Activated T-cell treated with anti-CD3 and anti-CD28 coated beads, Interleukin-2, amount 50 U/mL, for 72 hours (primary cell): ENCODE measurements at regions not wholly inside any gene's neighbourhood (a gene's known extent, or its start where the extent isn't known, plus 50 kb on each side); places are given as distances from the start of the nearest gene placed in this dataset.

ENCODE experiments used
- ATAC-seq, 2 donors: fragments of 150-1000 bp; cut with Tn5 transposase; replicated peaks in 1 of 2; 2 replicates each; pipeline ENCODE4 v1.10.0; 2021; ENCODE audit warnings: moderate library complexity in 2 of 2, mild to moderate bottlenecking in 1 of 2
- DNase-seq, 2 donors: peaks; one replicate each; pipeline ENCODE4 v3.0.0; 2021 to 2022; ENCODE audit warnings: mixed read lengths in 1 of 2
- H3K27ac Mint-ChIP-seq: one replicate; pipeline ENCODE4 v1.8.0; 2022; ENCODE audit warnings: mild to moderate bottlenecking, moderate library complexity, mixed read lengths
- H3K27me3 Mint-ChIP-seq: one replicate; pipeline ENCODE4 v1.8.0; 2022; ENCODE audit warnings: low read depth, mixed read lengths
- H3K36me3 Mint-ChIP-seq, 2 donors: one replicate each; pipeline ENCODE4 v1.8.0; 2022; ENCODE audit warnings: mixed read lengths in 2 of 2, mild to moderate bottlenecking in 1 of 2; ENCODE audit not compliant: insufficient read depth in 2 of 2
- H3K4me1 Mint-ChIP-seq: one replicate; pipeline ENCODE4 v1.8.0; 2022; ENCODE audit warnings: low read depth, mixed read lengths
- H3K4me3 Mint-ChIP-seq, 2 donors: one replicate each; pipeline ENCODE4 v1.8.0; 2022; ENCODE audit warnings: mild to moderate bottlenecking in 2 of 2, mixed read lengths in 2 of 2, moderate library complexity in 2 of 2
- H3K9me3 Mint-ChIP-seq, 2 donors: one replicate each; pipeline ENCODE4 v1.8.0; 2022; ENCODE audit warnings: mixed read lengths in 2 of 2

- no peak for DNase-seq
- peaks cover 7% of the 10 kb centered on the region for H3K27me3 Mint-ChIP-seq
- H3K9me3 Mint-ChIP-seq = peaks cover 8 to 13% of the 10 kb centered on the region in 2 donors
- H3K36me3 Mint-ChIP-seq = peaks cover 7 to 11% of the 10 kb centered on the region in 2 donors
- ATAC-seq = no peak
- H3K27ac Mint-ChIP-seq = no peak overlapping the region
- H3K4me1 Mint-ChIP-seq = no peaks in the 10 kb centered on the region
- no peak overlapping the region for H3K4me3 Mint-ChIP-seq
These were observed 68.8 kb upstream of the MTPN start for GRCh38 chr7:136045992-136046391.

GRCh38 chr7:136045181-136045580, 68.0 kb upstream of the MTPN start:
- peaks cover 7% of the 10 kb centered on the region for H3K27me3 Mint-ChIP-seq
- peaks cover 8 to 14% of the 10 kb centered on the region in 2 donors for H3K9me3 Mint-ChIP-seq
- DNase-seq = no peak
- H3K4me3 Mint-ChIP-seq = no peak overlapping the region
- H3K36me3 Mint-ChIP-seq = peaks cover 7 to 11% of the 10 kb centered on the region in 2 donors
- no peak for ATAC-seq
- no peaks in the 10 kb centered on the region for H3K4me1 Mint-ChIP-seq
- no peak overlapping the region for H3K27ac Mint-ChIP-seq

- ATAC-seq (no peak), DNase-seq (no peak)
- H3K27ac Mint-ChIP-seq = no peak overlapping the region
- H3K4me3 Mint-ChIP-seq = no peak overlapping the region
- H3K36me3 Mint-ChIP-seq = peaks cover 2 to 3% of the 10 kb centered on the region in 2 donors
- H3K27me3 Mint-ChIP-seq = peaks cover 12% of the 10 kb centered on the region
- H3K4me1 Mint-ChIP-seq = peaks cover 11% of the 10 kb centered on the region
- peaks cover 1 to 2% of the 10 kb centered on the region in 2 donors for H3K9me3 Mint-ChIP-seq
These were observed 62.6 kb upstream of the MTPN start for GRCh38 chr7:136039577-136040345.

DNA sequence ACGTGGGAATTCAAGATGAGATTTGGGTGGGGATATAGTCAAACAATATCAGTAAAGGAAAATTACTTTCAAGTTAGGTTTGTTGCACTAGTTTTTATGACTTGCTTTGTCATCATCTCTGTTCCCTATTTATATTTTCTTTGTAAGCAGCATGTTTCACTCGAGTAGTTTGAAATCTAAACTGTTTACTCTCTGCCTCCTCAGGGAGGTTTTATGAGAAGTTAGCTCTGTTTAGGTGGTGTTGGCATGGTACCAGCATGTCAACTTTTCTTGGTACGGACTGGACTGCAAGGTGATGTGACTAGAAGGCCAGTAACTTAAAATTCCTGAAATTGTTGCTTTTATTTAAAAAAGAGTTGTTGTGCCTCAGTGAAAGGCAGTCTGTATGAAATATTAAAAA, 59.2 kb upstream of the MTPN start:
- peaks cover 18% of the 10 kb centered on the region for H3K27me3 Mint-ChIP-seq
- H3K4me1 Mint-ChIP-seq = peaks cover 40% of the 10 kb centered on the region
- no peak overlapping the region for H3K27ac Mint-ChIP-seq
- DNase-seq (no peak), ATAC-seq (no peak)
- H3K9me3 Mint-ChIP-seq = peaks cover 0 to 1% of the 10 kb centered on the region in 2 donors
- H3K36me3 Mint-ChIP-seq = peaks cover 2% of the 10 kb centered on the region in 2 donors
- H3K4me3 Mint-ChIP-seq = no peak overlapping the region

GRCh38 chr7:136034132-136034531, 57.0 kb upstream of the MTPN start:
- H3K4me1 Mint-ChIP-seq = peaks cover 58% of the 10 kb centered on the region
- H3K27ac Mint-ChIP-seq = peak overlapping the region; percentile 14
- peaks cover 18% of the 10 kb centered on the region for H3K27me3 Mint-ChIP-seq
- H3K4me3 Mint-ChIP-seq = peak overlapping the region; percentile 35 to 51
- no peak for ATAC-seq
- peaks cover 2% of the 10 kb centered on the region in 2 donors for H3K36me3 Mint-ChIP-seq
- DNase-seq = no peak
- no peaks in the 10 kb centered on the region for H3K9me3 Mint-ChIP-seq

DNA sequence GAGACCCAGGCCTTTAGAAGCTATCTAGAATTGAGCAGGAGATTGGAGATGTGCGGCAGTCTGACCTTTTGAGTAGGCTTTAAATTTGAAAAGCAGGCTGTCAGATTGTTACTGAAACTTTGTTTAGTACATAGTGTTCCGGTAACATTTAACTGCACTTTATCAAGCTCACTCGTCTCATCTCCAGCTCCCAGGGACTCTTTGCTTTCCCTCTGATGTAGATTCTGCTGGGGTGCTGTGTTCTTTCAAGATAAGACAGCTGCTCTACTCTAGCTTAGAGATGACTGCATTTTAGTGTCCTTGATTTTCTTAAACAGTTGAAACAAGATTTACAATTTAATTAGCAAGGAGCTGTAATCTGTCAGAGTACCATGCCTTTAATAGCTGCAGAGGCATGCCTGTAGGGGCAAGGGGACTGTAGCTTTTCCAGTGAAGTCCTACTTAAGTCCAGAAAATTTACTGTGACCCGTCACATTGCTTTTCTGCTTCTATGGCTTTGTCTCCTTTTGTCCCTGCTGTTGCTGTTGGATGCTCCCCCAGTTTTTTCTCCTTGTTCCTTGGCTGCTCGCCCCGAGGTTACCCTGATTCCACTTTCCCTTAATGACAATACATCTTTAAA, 56.4 kb upstream of the MTPN start:
- Mint-ChIP-seq H3K36me3 (peaks cover 2% of the 10 kb centered on the region in 2 donors), H3K27ac (peak overlapping the region; percentile 14), H3K4me3 (peak overlapping the region; percentile 35 to 51), H3K9me3 (no peaks in the 10 kb centered on the region), H3K27me3 (peaks cover 18% of the 10 kb centered on the region), H3K4me1 (peaks cover 59% of the 10 kb centered on the region)
- ATAC-seq (peak; percentile 44 to 61), DNase-seq (peak in 1 of 2 donors; percentile 22)

DNA sequence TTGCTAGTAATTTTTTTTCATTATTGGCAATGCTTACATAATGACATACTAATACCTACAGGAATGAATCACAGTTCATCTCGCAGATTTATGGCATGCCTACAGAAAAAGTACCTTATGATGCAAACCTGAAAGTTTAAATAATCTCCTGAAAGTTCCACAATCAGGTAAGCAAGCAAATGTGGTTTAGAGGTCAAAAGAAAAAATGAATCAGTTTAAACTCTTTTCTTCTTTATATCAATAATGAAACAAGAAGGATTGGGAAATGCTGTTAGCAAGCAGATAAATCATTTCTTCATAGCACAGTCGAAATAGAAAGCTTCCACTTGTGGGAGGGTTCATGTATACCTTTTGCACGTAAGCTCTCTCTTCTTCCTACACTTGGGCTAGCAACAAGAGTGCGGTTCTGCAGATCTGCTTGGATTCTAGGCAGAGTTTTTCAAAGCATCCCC, 53.7 kb upstream of the MTPN start:
- Mint-ChIP-seq H3K27ac (peak overlapping the region; percentile 79), H3K36me3 (peaks cover 2 to 7% of the 10 kb centered on the region in 2 donors), H3K4me3 (peak overlapping the region; percentile 49 to 71), H3K27me3 (peaks cover 8% of the 10 kb centered on the region), H3K9me3 (no peaks in the 10 kb centered on the region), H3K4me1 (peaks cover 64% of the 10 kb centered on the region)
- ATAC-seq (peak; percentile 85 to 91), DNase-seq (peak; percentile 31 to 41)

- Mint-ChIP-seq H3K36me3 (peaks cover 2 to 5% of the 10 kb centered on the region in 2 donors), H3K27me3 (peaks cover 6% of the 10 kb centered on the region), H3K4me1 (peaks cover 64% of the 10 kb centered on the region), H3K27ac (no peak overlapping the region), H3K4me3 (no peak overlapping the region), H3K9me3 (no peaks in the 10 kb centered on the region)
- DNase-seq = no peak
- ATAC-seq = peak in 1 of 2 donors; percentile 23
These were observed 53.2 kb upstream of the MTPN start for GRCh38 chr7:136030330-136030729.

DNA sequence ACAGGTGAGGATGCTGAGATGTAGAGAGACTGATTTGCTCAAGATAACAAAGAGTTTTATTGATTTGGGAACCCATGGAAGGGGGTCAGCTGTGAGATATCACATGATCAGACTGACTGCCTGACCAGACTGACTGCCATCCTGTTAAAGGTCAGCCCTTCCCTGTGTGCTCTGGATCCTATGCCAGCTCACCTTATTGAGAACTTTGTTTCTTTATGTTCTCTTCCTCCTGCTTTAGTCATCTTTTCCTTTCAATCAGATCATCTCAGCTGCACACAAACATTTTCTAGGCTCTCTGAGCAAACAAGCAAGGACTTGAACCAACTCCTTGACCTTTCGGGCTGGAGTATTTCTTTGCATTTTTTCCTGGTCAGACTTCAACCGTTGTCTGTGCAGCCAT, 50.0 kb upstream of the MTPN start:
- DNase-seq = no peak
- Mint-ChIP-seq H3K27ac (no peak overlapping the region), H3K9me3 (no peaks in the 10 kb centered on the region), H3K27me3 (no peaks in the 10 kb centered on the region), H3K4me1 (peaks cover 44% of the 10 kb centered on the region), H3K4me3 (peak overlapping the region in 1 of 2 donors; percentile 5), H3K36me3 (peaks cover 2 to 5% of the 10 kb centered on the region in 2 donors)
- ATAC-seq = no peak
